ENCODE measurements at regions not wholly inside any gene's neighbourhood (a gene's known extent, or its start where the extent isn't known, plus 50 kb on each side); places are given as distances from the start of the nearest gene placed in this dataset.

GRCh38 chr6:144999127-144999526 lies 714.0 kb downstream of the UTRN start:
- H3K4me1 Mint-ChIP-seq: no peaks in the 10 kb centered on the region
- no peaks in the 10 kb centered on the region for H3K36me3 Mint-ChIP-seq (ENCODE audit: low read depth)
- no peak for TF ChIP-seq CTCF (IDR thresholded peaks at IDR 0.05; ENCODE audit: unreplicated experiment in 3 of 3)
- peaks cover 3% of the 10 kb centered on the region for H3K9me3 Mint-ChIP-seq
- no peak overlapping the region for H3K4me3 Mint-ChIP-seq
- H3K27me3 Mint-ChIP-seq (ENCODE audit: low read depth): peaks cover 5% of the 10 kb centered on the region
- H3K27ac Mint-ChIP-seq: no peak overlapping the region

- TF ChIP-seq CTCF (IDR thresholded peaks at IDR 0.05; ENCODE audit: unreplicated experiment in 3 of 3): no peak
- no peak overlapping the region for H3K27ac Mint-ChIP-seq
- peaks cover 5% of the 10 kb centered on the region for H3K27me3 Mint-ChIP-seq (ENCODE audit: low read depth)
- H3K36me3 Mint-ChIP-seq (ENCODE audit: low read depth): no peaks in the 10 kb centered on the region
- H3K9me3 Mint-ChIP-seq: peaks cover 3% of the 10 kb centered on the region
- H3K4me1 Mint-ChIP-seq: no peaks in the 10 kb centered on the region
- no peak overlapping the region for H3K4me3 Mint-ChIP-seq
These were observed 718.0 kb downstream of the UTRN start for GRCh38 chr6:145003145-145003544.

- no peaks in the 10 kb centered on the region for H3K9me3 Mint-ChIP-seq
- no peak overlapping the region for H3K4me3 Mint-ChIP-seq
- no peaks in the 10 kb centered on the region for H3K36me3 Mint-ChIP-seq (ENCODE audit: low read depth)
- no peaks in the 10 kb centered on the region for H3K27me3 Mint-ChIP-seq (ENCODE audit: low read depth)
- no peaks in the 10 kb centered on the region for H3K4me1 Mint-ChIP-seq
- no peak for TF ChIP-seq CTCF (IDR thresholded peaks at IDR 0.05; ENCODE audit: unreplicated experiment in 3 of 3)
- no peak overlapping the region for H3K27ac Mint-ChIP-seq
These were observed 721.8 kb downstream of the UTRN start for GRCh38 chr6:145006914-145007313.

- no peak for TF ChIP-seq CTCF (IDR thresholded peaks at IDR 0.05; ENCODE audit: unreplicated experiment in 3 of 3)
- H3K4me3 Mint-ChIP-seq: no peak overlapping the region
- no peaks in the 10 kb centered on the region for H3K4me1 Mint-ChIP-seq
- no peaks in the 10 kb centered on the region for H3K27me3 Mint-ChIP-seq (ENCODE audit: low read depth)
- H3K9me3 Mint-ChIP-seq: no peaks in the 10 kb centered on the region
- H3K27ac Mint-ChIP-seq: no peak overlapping the region
- no peaks in the 10 kb centered on the region for H3K36me3 Mint-ChIP-seq (ENCODE audit: low read depth)
These were observed 723.6 kb downstream of the UTRN start for GRCh38 chr6:145008715-145009114.

GRCh38 chr6:145009711-145010110 lies 724.6 kb downstream of the UTRN start:
- TF ChIP-seq CTCF (IDR thresholded peaks at IDR 0.05; ENCODE audit: unreplicated experiment in 3 of 3): no peak
- Mint-ChIP-seq H3K27ac (no peak overlapping the region), H3K9me3 (no peaks in the 10 kb centered on the region), H3K4me1 (no peaks in the 10 kb centered on the region), H3K4me3 (no peak overlapping the region), H3K27me3 (ENCODE audit: low read depth) (no peaks in the 10 kb centered on the region), H3K36me3 (ENCODE audit: low read depth) (no peaks in the 10 kb centered on the region)

GRCh38 chr6:145012039-145012662 lies 723.2 kb downstream of the EPM2A start:
- no peak for TF ChIP-seq CTCF (IDR thresholded peaks at IDR 0.05; ENCODE audit: unreplicated experiment in 3 of 3)
- no peaks in the 10 kb centered on the region for H3K4me1 Mint-ChIP-seq
- no peak overlapping the region for H3K4me3 Mint-ChIP-seq
- H3K27me3 Mint-ChIP-seq (ENCODE audit: low read depth): no peaks in the 10 kb centered on the region
- H3K27ac Mint-ChIP-seq: no peak overlapping the region
- H3K36me3 Mint-ChIP-seq (ENCODE audit: low read depth): no peaks in the 10 kb centered on the region
- no peaks in the 10 kb centered on the region for H3K9me3 Mint-ChIP-seq

Data from nephron (organoid).